AG09309 (cell line): ENCODE measurements at regions not wholly inside any gene's neighbourhood (a gene's known extent, or its start where the extent isn't known, plus 50 kb on each side); places are given as distances from the start of the nearest gene placed in this dataset.
"Not testable (repeated sequence)": the region's sequence is repeated elsewhere in the genome, so short reads cannot be mapped to it uniquely, and the experiment has no call there.

Experiments
- DNase-seq: peaks from one replicate; pipeline ENCODE4 v3.0.0-alpha.2; 2010; ENCODE audit warnings: low read depth
- H3K4me3 ChIP-seq: 2 replicates; pipeline ENCODE4 v1.5.1; 2011; ENCODE audit warnings: mild to moderate bottlenecking, low read depth, low read length, moderate library complexity; ENCODE audit not compliant: control insufficient read depth
- CTCF ChIP-seq: IDR thresholded peaks from 2 replicates; pipeline ENCODE4 v1.5.1; 2011; ENCODE audit warnings: mild to moderate bottlenecking, low read depth, low read length, inconsistent platforms; ENCODE audit not compliant: insufficient read depth, control insufficient read depth; ENCODE audit errors: missing control alignments

GRCh38 chr19:23984911-23985310 is 70.2 kb downstream of the ZNF726 start:
- not testable (repeated sequence) for H3K4me3 ChIP-seq, DNase-seq

GRCh38 chr19:23986623-23987022 is 71.9 kb downstream of the ZNF726 start:
- no peak overlapping the region for H3K4me3 ChIP-seq
- TF ChIP-seq CTCF: no peak
- DNase-seq: no peak

- no peak for DNase-seq
- TF ChIP-seq CTCF: no peak
- H3K4me3 ChIP-seq: no peak overlapping the region
Observed at GRCh38 chr19:23991170-23991569, 76.5 kb downstream of the ZNF726 start.

- no peak for TF ChIP-seq CTCF
- DNase-seq: no peak
Observed at GRCh38 chr19:23992348-23992747, 77.7 kb downstream of the ZNF726 start.

GRCh38 chr19:23993440-23993839 is 78.8 kb downstream of the ZNF726 start:
- DNase-seq: no peak
- TF ChIP-seq CTCF: no peak

More at GRCh38 chr19:23992348-23992747, 77.7 kb downstream of the ZNF726 start:
- H3K4me3 ChIP-seq: no peak overlapping the region

GRCh38 chr19:23996549-23996948 is 81.9 kb downstream of the ZNF726 start:
- TF ChIP-seq CTCF: peak; percentile 33
- no peak for DNase-seq
- no peak overlapping the region for H3K4me3 ChIP-seq

More at GRCh38 chr19:23993440-23993839, 78.8 kb downstream of the ZNF726 start:
- H3K4me3 ChIP-seq: no peak overlapping the region

- no peak for TF ChIP-seq CTCF
- DNase-seq: no peak
- H3K4me3 ChIP-seq: no peak overlapping the region
Observed at GRCh38 chr19:23998568-23998967, 83.9 kb downstream of the ZNF726 start.
